NCI-H82 treated with DMSO at 0.1 percent for 48 hours (cell line): ENCODE measurements at regions not wholly inside any gene's neighbourhood (a gene's known extent, or its start where the extent isn't known, plus 50 kb on each side); places are given as distances from the start of the nearest gene placed in this dataset.

ENCODE experiments used
- DNase-seq: peaks from one replicate; lab custom pipeline; 2025; ENCODE audit not compliant: unreplicated experiment; lab: John Stamatoyannopoulos, UW

- no peak for DNase-seq
Measured at GRCh38 chr13:105432438-105432837, 1103.0 kb downstream of the EFNB2 start.

- no peak for DNase-seq
Measured at GRCh38 chr13:105428811-105429210, 1106.7 kb downstream of the EFNB2 start.

- no peak for DNase-seq
Measured at GRCh38 chr13:105426441-105426840, 1109.0 kb downstream of the EFNB2 start.

GRCh38 chr13:105414639-105415038, 1120.8 kb downstream of the EFNB2 start:
- no peak for DNase-seq

- no peak for DNase-seq
Measured at GRCh38 chr13:105412171-105412570, 1123.3 kb downstream of the EFNB2 start.

GRCh38 chr13:105410602-105411001, 1124.9 kb downstream of the EFNB2 start:
- DNase-seq: no peak

GRCh38 chr13:105406551-105406950, 1128.9 kb downstream of the EFNB2 start:
- DNase-seq: no peak

GRCh38 chr13:105403086-105403485, 1132.4 kb downstream of the EFNB2 start:
- no peak for DNase-seq

- no peak for DNase-seq
Measured at GRCh38 chr13:105395041-105395440, 1140.4 kb downstream of the EFNB2 start.

- no peak for DNase-seq
Measured at GRCh38 chr13:105389373-105389772, 1146.1 kb downstream of the EFNB2 start.

- DNase-seq: no peak
Measured at GRCh38 chr13:105377452-105377851, 1158.0 kb downstream of the EFNB2 start.

- no peak for DNase-seq
Measured at GRCh38 chr13:105370011-105370650, 1165.3 kb downstream of the EFNB2 start.

- no peak for DNase-seq
Measured at GRCh38 chr13:105368781-105369180, 1166.7 kb downstream of the EFNB2 start.

GRCh38 chr13:105365831-105366230, 1169.6 kb downstream of the EFNB2 start:
- DNase-seq: no peak

GRCh38 chr13:105365021-105365550, 1170.4 kb downstream of the EFNB2 start:
- no peak for DNase-seq

- no peak for DNase-seq
Measured at GRCh38 chr13:105364191-105364590, 1171.3 kb downstream of the EFNB2 start.

GRCh38 chr13:105363261-105364190, 1171.9 kb downstream of the EFNB2 start:
- DNase-seq: no peak

GRCh38 chr13:105353654-105354053, 1181.8 kb downstream of the EFNB2 start:
- no peak for DNase-seq

GRCh38 chr13:105349082-105349723, 1186.3 kb downstream of the EFNB2 start:
- no peak for DNase-seq

- no peak for DNase-seq
Measured at GRCh38 chr13:105346141-105346775, 1189.2 kb downstream of the EFNB2 start.

GRCh38 chr13:105345730-105346129, 1189.7 kb downstream of the EFNB2 start:
- no peak for DNase-seq
